GM23248 (cell line): ENCODE measurements at regions not wholly inside any gene's neighbourhood (a gene's known extent, or its start where the extent isn't known, plus 50 kb on each side); places are given as distances from the start of the nearest gene placed in this dataset.

Source experiments
- EZH2 ChIP-seq: fragments of 200-600 bp; sonication (generic); IDR thresholded peaks from 2 replicates; pipeline ENCODE4 v1.6.1; 2018; ENCODE audit warnings: antibody characterized with exemption, mild to moderate bottlenecking; ENCODE audit not compliant: insufficient read depth, poor library complexity, severe bottlenecking
- EZH2phosphoT487 ChIP-seq: fragments of 200-600 bp; sonication (generic); IDR thresholded peaks from 2 replicates; pipeline ENCODE4 v1.6.1; 2018; ENCODE audit warnings: antibody characterized with exemption, moderate library complexity, mild to moderate bottlenecking, low read depth; ENCODE audit not compliant: insufficient read depth

DNA sequence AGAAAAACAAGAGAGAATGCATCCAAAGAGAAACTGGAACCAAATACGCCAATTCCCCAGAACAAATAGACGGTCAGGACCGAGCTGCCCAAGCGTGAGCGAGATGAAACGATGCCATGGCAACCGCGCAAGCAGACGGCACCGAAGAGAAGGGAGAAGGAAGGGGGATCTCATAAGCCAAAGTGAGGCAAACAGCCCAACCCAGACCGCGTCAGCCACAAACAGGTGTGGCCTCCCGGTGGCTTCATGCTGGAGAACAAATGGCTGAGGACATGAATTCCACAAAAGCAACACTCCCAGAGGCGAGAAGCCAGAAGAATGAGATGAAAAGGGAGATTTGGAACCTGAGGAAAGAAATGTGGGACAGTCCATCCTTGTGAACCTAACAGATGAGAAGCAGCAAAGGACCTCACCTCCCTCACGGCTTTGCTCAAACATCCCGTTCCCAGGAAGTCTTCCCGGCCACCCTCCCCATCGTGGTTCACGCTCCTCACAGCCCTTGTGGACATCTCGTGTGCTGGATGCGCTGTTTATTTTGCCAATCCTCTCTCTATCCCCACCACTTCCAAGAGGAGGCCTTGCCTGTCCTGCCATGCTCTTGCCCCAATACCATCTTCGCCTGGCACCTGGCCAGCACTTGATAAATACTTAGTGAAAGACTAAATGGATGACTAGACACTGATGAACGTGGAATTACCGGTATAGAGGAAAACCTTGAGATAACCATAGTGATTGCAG is 89.1 kb upstream of the RTL6 start:
- TF ChIP-seq EZH2 (no peak), EZH2phosphoT487 (no peak)
